Tibial nerve (tissue), 4 donors: ENCODE measurements at regions not wholly inside any gene's neighbourhood (a gene's known extent, or its start where the extent isn't known, plus 50 kb on each side); places are given as distances from the start of the nearest gene placed in this dataset.

Experiments
- CTCF ChIP-seq, 5 experiments: fragments of 200-600 bp in 3 of 5; fragments of 450-650 bp in 2 of 5; sonication (generic) in 3 of 5; IDR thresholded peaks; one replicate each; pipeline ENCODE4 v1.5.1; 2016 to 2019; ENCODE audit warnings: antibody characterized with exemption in 5 of 5, mild to moderate bottlenecking in 3 of 5, moderate library complexity in 2 of 5
- EP300 ChIP-seq, 2 donors: sonication (generic); formaldehyde crosslinking; IDR thresholded peaks; one replicate each; pipeline ENCODE4 v1.6.1; 2017; ENCODE audit warnings: antibody characterized with exemption in 2 of 2, mild to moderate bottlenecking in 1 of 2

GRCh38 chr16:51592535-51593300, 441.6 kb upstream of the SALL1 start:
- TF ChIP-seq CTCF (IDR thresholded peaks at IDR 0.05) (no peak), EP300 (IDR thresholded peaks at IDR 0.05) (no peak)
